DOHH2 (cell line): ENCODE measurements at regions not wholly inside any gene's neighbourhood (a gene's known extent, or its start where the extent isn't known, plus 50 kb on each side); places are given as distances from the start of the nearest gene placed in this dataset.
"Not testable (repeated sequence)": the region's sequence is repeated elsewhere in the genome, so short reads cannot be mapped to it uniquely, and the experiment has no call there.

Experiments used
- EZH2phosphoT487 ChIP-seq: fragments of 200-600 bp; sonication (generic); IDR thresholded peaks from 2 replicates; pipeline ENCODE4 v1.6.1; 2017; ENCODE audit warnings: borderline replicate concordance, mild to moderate bottlenecking, antibody characterized with exemption, low read length, moderate library complexity, mixed read lengths
- TF ChIP-seq, protein P1 (sequence below): fragments of 200-600 bp; sonication (generic); IDR thresholded peaks from one replicate; pipeline ENCODE4 v1.5.1; 2014; ENCODE audit warnings: antibody characterized with exemption, mild to moderate bottlenecking, low read depth, low read length; ENCODE audit not compliant: poor library complexity, severe bottlenecking

GRCh38 chr13:27350825-27351224, 73.6 kb upstream of the GTF3A start:
- TF ChIP-seq, protein P1, sequence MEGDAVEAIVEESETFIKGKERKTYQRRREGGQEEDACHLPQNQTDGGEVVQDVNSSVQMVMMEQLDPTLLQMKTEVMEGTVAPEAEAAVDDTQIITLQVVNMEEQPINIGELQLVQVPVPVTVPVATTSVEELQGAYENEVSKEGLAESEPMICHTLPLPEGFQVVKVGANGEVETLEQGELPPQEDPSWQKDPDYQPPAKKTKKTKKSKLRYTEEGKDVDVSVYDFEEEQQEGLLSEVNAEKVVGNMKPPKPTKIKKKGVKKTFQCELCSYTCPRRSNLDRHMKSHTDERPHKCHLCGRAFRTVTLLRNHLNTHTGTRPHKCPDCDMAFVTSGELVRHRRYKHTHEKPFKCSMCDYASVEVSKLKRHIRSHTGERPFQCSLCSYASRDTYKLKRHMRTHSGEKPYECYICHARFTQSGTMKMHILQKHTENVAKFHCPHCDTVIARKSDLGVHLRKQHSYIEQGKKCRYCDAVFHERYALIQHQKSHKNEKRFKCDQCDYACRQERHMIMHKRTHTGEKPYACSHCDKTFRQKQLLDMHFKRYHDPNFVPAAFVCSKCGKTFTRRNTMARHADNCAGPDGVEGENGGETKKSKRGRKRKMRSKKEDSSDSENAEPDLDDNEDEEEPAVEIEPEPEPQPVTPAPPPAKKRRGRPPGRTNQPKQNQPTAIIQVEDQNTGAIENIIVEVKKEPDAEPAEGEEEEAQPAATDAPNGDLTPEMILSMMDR: not testable (repeated sequence)
- not testable (repeated sequence) for TF ChIP-seq EZH2phosphoT487
